Astrocyte of the cerebellum (primary cell): ENCODE measurements at regions not wholly inside any gene's neighbourhood (a gene's known extent, or its start where the extent isn't known, plus 50 kb on each side); places are given as distances from the start of the nearest gene placed in this dataset.

Source experiments
- DNase-seq: peaks from one replicate; pipeline ENCODE4 v3.0.0-alpha.2; 2011; ENCODE audit warnings: low read depth
- H3K4me3 ChIP-seq: 2 replicates; pipeline ENCODE4 v1.5.1; 2011; ENCODE audit warnings: mild to moderate bottlenecking, low read depth, low read length, moderate library complexity
- CTCF ChIP-seq: IDR thresholded peaks from 2 replicates; pipeline ENCODE4 v1.5.1; 2012; ENCODE audit warnings: low read length, low read depth, moderate library complexity, mild to moderate bottlenecking; ENCODE audit errors: missing control alignments
- in situ Hi-C: cut with HindIII; loops from 2 replicates; pipeline ENCODE4 v1.10.0; 2017; ENCODE audit warnings: low sequenced_read_pairs

GRCh38 chr18:73189718-73190117, 321.9 kb upstream of the NETO1 start:
- no peak for DNase-seq

GRCh38 chr18:73168236-73168635, 300.4 kb upstream of the NETO1 start:
- in situ Hi-C loops = no loop called here
- DNase-seq = no peak
- TF ChIP-seq CTCF = no peak
- no peak overlapping the region for H3K4me3 ChIP-seq

More at GRCh38 chr18:73189718-73190117, 321.9 kb upstream of the NETO1 start:
- no peak for TF ChIP-seq CTCF
- no peak overlapping the region for H3K4me3 ChIP-seq
- in situ Hi-C loops = loop anchor here (5.0 kb wide), 1 partner anchor 33 kb away; no protein-coding TSS in a partner anchor

- no peak for DNase-seq
- no peak overlapping the region for H3K4me3 ChIP-seq
- in situ Hi-C loops = no loop called here
- no peak for TF ChIP-seq CTCF
Measured at GRCh38 chr18:73164430-73164829, 296.6 kb upstream of the NETO1 start.

GRCh38 chr18:73163236-73163635, 295.4 kb upstream of the NETO1 start:
- no peak for DNase-seq
- in situ Hi-C loops = no loop called here
- no peak overlapping the region for H3K4me3 ChIP-seq
- TF ChIP-seq CTCF = no peak

GRCh38 chr18:73156117-73156516, 288.3 kb upstream of the NETO1 start:
- no peak for TF ChIP-seq CTCF
- no peak for DNase-seq
- in situ Hi-C loops = no loop called here
- no peak overlapping the region for H3K4me3 ChIP-seq

- TF ChIP-seq CTCF = no peak
- DNase-seq = peak; percentile 3
- no peak overlapping the region for H3K4me3 ChIP-seq
- in situ Hi-C loops = no loop called here
Measured at GRCh38 chr18:73153271-73153670, 285.5 kb upstream of the NETO1 start.

- no peak for TF ChIP-seq CTCF
- DNase-seq = no peak
- no peak overlapping the region for H3K4me3 ChIP-seq
- in situ Hi-C loops = no loop called here
Measured at GRCh38 chr18:73151086-73151485, 283.3 kb upstream of the NETO1 start.
